GM23338 (cell line): ENCODE measurements at regions not wholly inside any gene's neighbourhood (a gene's known extent, or its start where the extent isn't known, plus 50 kb on each side); places are given as distances from the start of the nearest gene placed in this dataset.

ENCODE experiments used
- ATAC-seq: fragments of 200-7000 bp; cut with Tn5 transposase; 3 replicates; pipeline ENCODE4 v1.9.1; 2020
- DNase-seq: peaks from one replicate; pipeline ENCODE4 v3.0.0-alpha.2; 2015; ENCODE audit warnings: low spot score
- H2AFZ ChIP-seq: fragments of 200-600 bp; sonication (generic); 2 replicates; pipeline ENCODE4 v1.8.0; 2016; ENCODE audit warnings: antibody characterized with exemption, mild to moderate bottlenecking, moderate library complexity
- H3F3A ChIP-seq: fragments of 200-600 bp; sonication (generic); replicated peaks from 2 replicates; pipeline ENCODE4 v1.8.0; 2017; ENCODE audit warnings: antibody characterized with exemption, mixed run types, low read depth
- H3K27ac ChIP-seq: fragments of 200-600 bp; sonication (generic); 2 replicates; pipeline ENCODE4 v1.6.1; 2016; ENCODE audit warnings: low read depth
- H3K27me3 ChIP-seq: fragments of 200-600 bp; sonication (generic); 2 replicates; pipeline ENCODE4 v1.8.0; 2016; ENCODE audit warnings: mild to moderate bottlenecking, mixed run types, moderate library complexity; ENCODE audit not compliant: insufficient read depth
- H3K36me3 ChIP-seq: fragments of 200-600 bp; sonication (generic); 2 replicates; pipeline ENCODE4 v1.8.0; 2016; ENCODE audit warnings: mild to moderate bottlenecking; ENCODE audit not compliant: insufficient read depth
- H3K4me1 ChIP-seq: fragments of 200-600 bp; sonication (generic); 2 replicates; pipeline ENCODE4 v1.8.0; 2016; ENCODE audit warnings: mild to moderate bottlenecking, moderate library complexity; ENCODE audit not compliant: insufficient read depth
- H3K4me2 ChIP-seq: fragments of 200-600 bp; sonication (generic); 2 replicates; pipeline ENCODE4 v1.7.1; 2017; ENCODE audit warnings: mixed run types
- H3K4me3 ChIP-seq: fragments of 200-600 bp; sonication (generic); 2 replicates; pipeline ENCODE4 v1.6.1; 2016; ENCODE audit warnings: mixed run types
- H3K79me2 ChIP-seq: fragments of 200-600 bp; sonication (generic); replicated peaks from 2 replicates; pipeline ENCODE4 v1.8.0; 2017; ENCODE audit warnings: mild to moderate bottlenecking; ENCODE audit not compliant: insufficient read depth
- H3K9me2 ChIP-seq: fragments of 200-600 bp; sonication (generic); 2 replicates; pipeline ENCODE4 v1.8.0; 2017; ENCODE audit not compliant: insufficient read depth
- H4K20me1 ChIP-seq: fragments of 200-600 bp; sonication (generic); replicated peaks from 2 replicates; pipeline ENCODE4 v1.8.0; 2017; ENCODE audit warnings: mild to moderate bottlenecking; ENCODE audit not compliant: insufficient read depth
- H3K27ac Mint-ChIP-seq: 2 replicates; pipeline ENCODE4 v1.8.0; 2020; ENCODE audit warnings: inconsistent platforms, mild to moderate bottlenecking, moderate library complexity, mixed read lengths
- H3K27me3 Mint-ChIP-seq: 3 replicates; pipeline ENCODE4 v1.8.0; 2022; ENCODE audit warnings: low read depth, mild to moderate bottlenecking, moderate library complexity, mixed read lengths, inconsistent platforms; ENCODE audit not compliant: insufficient read depth, poor library complexity
- H3K36me3 Mint-ChIP-seq: 3 replicates; pipeline ENCODE4 v1.8.0; 2021; ENCODE audit warnings: low read depth, mild to moderate bottlenecking, inconsistent platforms, moderate library complexity, mixed read lengths
- H3K4me1 Mint-ChIP-seq: 3 replicates; pipeline ENCODE4 v1.8.0; 2020; ENCODE audit warnings: mild to moderate bottlenecking, inconsistent platforms, mixed read lengths
- H3K4me3 Mint-ChIP-seq: 3 replicates; pipeline ENCODE4 v1.8.0; 2021; ENCODE audit warnings: moderate library complexity, mild to moderate bottlenecking, inconsistent platforms, mixed read lengths
- H3K9me3 Mint-ChIP-seq: 3 replicates; pipeline ENCODE4 v1.8.0; 2020; ENCODE audit warnings: moderate library complexity, mild to moderate bottlenecking, inconsistent platforms, mixed read lengths
- CREB1 ChIP-seq: fragments of 250-450 bp; sonication (Bioruptor Pico); IDR thresholded peaks from 2 replicates; pipeline ENCODE4 v1.5.0; 2020; ENCODE audit warnings: low read depth, mild to moderate bottlenecking, moderate library complexity
- CTCF ChIP-seq, 2 experiments: fragments of 200-600 bp in 1 of 2; sonication (generic) in 1 of 2; conservative IDR thresholded peaks; 2 replicates each; pipeline versions ENCODE4 v1.5.1 to v1.6.1; 2016 to 2017; ENCODE audit warnings: antibody characterized with exemption in 2 of 2, low read depth in 2 of 2, mild to moderate bottlenecking in 2 of 2, moderate library complexity in 1 of 2
- ETS1 ChIP-seq: IDR thresholded peaks from 2 replicates; pipeline ENCODE4 v1.6.1; 2016; ENCODE audit warnings: antibody characterized with exemption
- EZH2 ChIP-seq: fragments of 200-600 bp; sonication (generic); IDR thresholded peaks from one replicate; pipeline ENCODE4 v1.8.0; 2017; ENCODE audit warnings: antibody characterized with exemption, mild to moderate bottlenecking, low read depth; ENCODE audit not compliant: unreplicated experiment
- EZH2phosphoT487 ChIP-seq: fragments of 200-600 bp; sonication (generic); IDR thresholded peaks from one replicate; pipeline ENCODE4 v1.8.1; 2018; ENCODE audit warnings: antibody characterized with exemption; ENCODE audit not compliant: unreplicated experiment
- JUNB ChIP-seq: IDR thresholded peaks from one replicate; pipeline ENCODE4 v1.6.1; 2016; ENCODE audit warnings: antibody characterized with exemption; ENCODE audit not compliant: unreplicated experiment
- NANOG ChIP-seq: IDR thresholded peaks from 2 replicates; pipeline ENCODE4 v1.6.1; 2016; ENCODE audit warnings: antibody characterized with exemption, borderline replicate concordance
- POLR2AphosphoS5 ChIP-seq: IDR thresholded peaks from 2 replicates; pipeline ENCODE4 v1.6.1; 2016; ENCODE audit warnings: antibody characterized with exemption, low read depth
- STAT1 ChIP-seq: IDR thresholded peaks from one replicate; pipeline ENCODE4 v1.6.1; 2016; ENCODE audit warnings: antibody characterized with exemption; ENCODE audit not compliant: unreplicated experiment
- ZNF114 ChIP-seq: fragments of 250-450 bp; sonication (Bioruptor Pico); IDR thresholded peaks from 2 replicates; pipeline ENCODE4 v1.5.0; 2020; ENCODE audit warnings: mild to moderate bottlenecking, moderate library complexity
- ZNF331 ChIP-seq: fragments of 250-450 bp; sonication (Bioruptor Pico); IDR thresholded peaks from 2 replicates; pipeline ENCODE4 v1.5.0; 2020; ENCODE audit warnings: low read depth, mild to moderate bottlenecking, moderate library complexity
- ZNF462 ChIP-seq: fragments of 250-450 bp; sonication (Bioruptor Pico); IDR thresholded peaks from 2 replicates; pipeline ENCODE4 v1.5.0; 2020; ENCODE audit warnings: mild to moderate bottlenecking, moderate library complexity

- Mint-ChIP-seq H3K36me3 (peaks cover 4% of the 10 kb centered on the region; the same call in 1 of the 3 replicates), H3K27me3 (no peaks in the 10 kb centered on the region), H3K4me3 (no peak overlapping the region), H3K9me3 (no peaks in the 10 kb centered on the region), H3K4me1 (peaks cover 10% of the 10 kb centered on the region; the same call in 2 of the 3 replicates), H3K27ac (no peak overlapping the region)
- Histone ChIP-seq H3K27me3 (no peaks in the 10 kb centered on the region), H4K20me1 (no peaks in the 10 kb centered on the region), H2AFZ (no peak overlapping the region), H3K4me3 (no peak overlapping the region), H3K79me2 (no peaks in the 10 kb centered on the region), H3K9me2 (no peaks in the 10 kb centered on the region; the same call in 1 of the 2 replicates), H3K4me1 (no peaks in the 10 kb centered on the region; the same call in 1 of the 2 replicates), H3F3A (no peaks in the 10 kb centered on the region), H3K36me3 (no peaks in the 10 kb centered on the region), H3K4me2 (no peak overlapping the region), H3K27ac (no peak overlapping the region)
- no peak for TF ChIP-seq POLR2AphosphoS5
- TF ChIP-seq EZH2: no peak
- TF ChIP-seq NANOG: no peak
- no peak for TF ChIP-seq ZNF331 (CRISPR knock-in tag)
- no peak for TF ChIP-seq STAT1
- TF ChIP-seq CTCF (conservative IDR thresholded peaks at IDR 0.05; ENCODE audit: low read depth in 2 of 2): no peak
- no peak for TF ChIP-seq ETS1
- TF ChIP-seq ZNF114: no peak
- ATAC-seq: no peak
- DNase-seq: no peak
Measured at GRCh38 chr4:164461901-164462300, 292.0 kb upstream of the SMIM31 start.

GRCh38 chr4:164462471-164462870, 291.5 kb upstream of the SMIM31 start:
- Histone ChIP-seq H3K27ac (no peak overlapping the region), H3K4me3 (no peak overlapping the region), H2AFZ (no peak overlapping the region), H3K9me2 (no peaks in the 10 kb centered on the region; the same call in 1 of the 2 replicates), H3K79me2 (no peaks in the 10 kb centered on the region), H3K4me1 (no peaks in the 10 kb centered on the region; the same call in 1 of the 2 replicates), H3K36me3 (no peaks in the 10 kb centered on the region), H4K20me1 (no peaks in the 10 kb centered on the region), H3F3A (no peaks in the 10 kb centered on the region), H3K4me2 (no peak overlapping the region), H3K27me3 (no peaks in the 10 kb centered on the region)
- no peak for ATAC-seq
- DNase-seq: no peak
- peaks cover 4% of the 10 kb centered on the region; the same call in 1 of the 3 replicates for H3K36me3 Mint-ChIP-seq
- peaks cover 10% of the 10 kb centered on the region; the same call in 2 of the 3 replicates for H3K4me1 Mint-ChIP-seq
- no peaks in the 10 kb centered on the region for H3K27me3 Mint-ChIP-seq
- no peak overlapping the region for H3K27ac Mint-ChIP-seq
- H3K4me3 Mint-ChIP-seq: no peak overlapping the region
- no peaks in the 10 kb centered on the region for H3K9me3 Mint-ChIP-seq
- TF ChIP-seq ZNF114 (no peak), JUNB (no peak), ZNF462 (CRISPR knock-in tag) (no peak), POLR2AphosphoS5 (no peak), ZNF331 (CRISPR knock-in tag) (no peak), NANOG (no peak), EZH2phosphoT487 (no peak), EZH2 (no peak), CREB1 (CRISPR knock-in tag) (no peak), ETS1 (no peak)
